Epithelial cell of proximal tubule (primary cell): ENCODE measurements at regions not wholly inside any gene's neighbourhood (a gene's known extent, or its start where the extent isn't known, plus 50 kb on each side); places are given as distances from the start of the nearest gene placed in this dataset.
"Not testable (repeated sequence)": the region's sequence is repeated elsewhere in the genome, so short reads cannot be mapped to it uniquely, and the experiment has no call there.

Experiments used
- DNase-seq: peaks from one replicate; pipeline ENCODE4 v3.0.0-alpha.2; 2011; ENCODE audit warnings: low read depth
- H3K4me3 ChIP-seq: 2 replicates; pipeline ENCODE4 v1.5.1; 2011; ENCODE audit warnings: low read depth, mild to moderate bottlenecking, low read length
- TF ChIP-seq, protein P1 (sequence below): conservative IDR thresholded peaks from 2 replicates; pipeline ENCODE4 v1.5.1; 2012; ENCODE audit warnings: low read depth, mild to moderate bottlenecking, low read length

DNA sequence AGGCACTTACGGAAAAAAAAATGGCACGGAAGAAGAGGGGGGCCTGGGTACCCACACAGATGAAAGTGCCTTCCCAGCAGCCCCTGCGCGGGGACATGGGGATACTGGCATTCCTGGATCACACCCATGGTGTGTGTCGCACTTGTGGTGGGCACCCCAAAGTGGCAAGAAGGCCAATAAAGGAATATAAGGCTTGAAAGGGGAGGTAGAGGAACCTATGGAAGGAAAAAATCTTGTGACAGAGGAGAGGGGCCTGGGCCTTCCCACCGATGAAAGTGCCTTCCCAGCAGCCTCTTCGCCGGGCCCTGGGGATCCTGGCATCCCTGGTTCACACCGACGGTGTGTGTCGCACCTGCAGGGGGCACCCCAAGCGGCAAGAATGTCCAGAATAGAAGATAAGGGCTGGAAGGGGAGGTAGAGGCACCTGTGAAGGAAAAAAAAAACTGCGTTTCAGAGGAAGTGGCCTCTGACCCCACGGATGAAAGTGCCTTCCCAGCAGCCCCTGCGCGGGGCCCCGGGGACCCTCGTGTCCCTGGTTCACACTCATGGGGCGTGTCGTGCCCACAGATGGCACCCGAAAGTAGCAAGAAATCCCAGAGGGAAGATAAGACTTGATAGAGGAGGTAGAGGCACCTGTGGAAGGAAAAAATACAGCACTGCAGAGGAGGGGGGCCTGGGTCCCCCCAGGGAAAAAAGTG is 284.0 kb downstream of the ALG10 start:
- TF ChIP-seq, protein P1, sequence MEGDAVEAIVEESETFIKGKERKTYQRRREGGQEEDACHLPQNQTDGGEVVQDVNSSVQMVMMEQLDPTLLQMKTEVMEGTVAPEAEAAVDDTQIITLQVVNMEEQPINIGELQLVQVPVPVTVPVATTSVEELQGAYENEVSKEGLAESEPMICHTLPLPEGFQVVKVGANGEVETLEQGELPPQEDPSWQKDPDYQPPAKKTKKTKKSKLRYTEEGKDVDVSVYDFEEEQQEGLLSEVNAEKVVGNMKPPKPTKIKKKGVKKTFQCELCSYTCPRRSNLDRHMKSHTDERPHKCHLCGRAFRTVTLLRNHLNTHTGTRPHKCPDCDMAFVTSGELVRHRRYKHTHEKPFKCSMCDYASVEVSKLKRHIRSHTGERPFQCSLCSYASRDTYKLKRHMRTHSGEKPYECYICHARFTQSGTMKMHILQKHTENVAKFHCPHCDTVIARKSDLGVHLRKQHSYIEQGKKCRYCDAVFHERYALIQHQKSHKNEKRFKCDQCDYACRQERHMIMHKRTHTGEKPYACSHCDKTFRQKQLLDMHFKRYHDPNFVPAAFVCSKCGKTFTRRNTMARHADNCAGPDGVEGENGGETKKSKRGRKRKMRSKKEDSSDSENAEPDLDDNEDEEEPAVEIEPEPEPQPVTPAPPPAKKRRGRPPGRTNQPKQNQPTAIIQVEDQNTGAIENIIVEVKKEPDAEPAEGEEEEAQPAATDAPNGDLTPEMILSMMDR, result no peak
- no peak overlapping the region for H3K4me3 ChIP-seq
- DNase-seq, result no peak

GRCh38 chr12:34309806-34310804 is 287.8 kb downstream of the ALG10 start:
- H3K4me3 ChIP-seq, DNase-seq: not testable (repeated sequence)

DNA sequence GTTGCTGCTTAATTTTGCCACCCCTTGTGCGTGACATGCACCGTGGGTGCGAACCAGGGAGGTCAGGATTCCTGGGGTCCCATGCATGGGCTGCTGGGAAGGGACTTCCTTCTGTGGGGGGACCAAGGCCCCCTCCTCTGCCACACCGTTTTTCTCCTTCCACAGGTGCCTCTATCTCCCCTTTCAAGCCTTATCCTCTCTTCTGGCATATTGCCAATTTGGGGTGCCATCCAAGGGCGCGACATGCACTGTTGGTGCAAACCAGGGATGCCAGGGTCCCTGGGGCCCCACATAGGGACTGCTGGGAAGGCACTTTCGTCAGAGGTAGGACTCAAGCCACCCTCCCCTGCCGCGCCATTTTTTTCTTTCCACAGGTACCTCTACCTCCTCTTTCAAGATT is 289.0 kb downstream of the ALG10 start:
- TF ChIP-seq, protein P1, result no peak
- H3K4me3 ChIP-seq, result no peak overlapping the region
- no peak for DNase-seq

- no peak overlapping the region for H3K4me3 ChIP-seq
- DNase-seq, result no peak
- TF ChIP-seq, protein P1, result no peak
Observed at GRCh38 chr12:34327671-34328070, 305.4 kb downstream of the ALG10 start.

GRCh38 chr12:34333337-34333736 is 311.0 kb downstream of the ALG10 start:
- TF ChIP-seq, protein P1, result no peak
- no peak for DNase-seq
- H3K4me3 ChIP-seq, result no peak overlapping the region

DNA sequence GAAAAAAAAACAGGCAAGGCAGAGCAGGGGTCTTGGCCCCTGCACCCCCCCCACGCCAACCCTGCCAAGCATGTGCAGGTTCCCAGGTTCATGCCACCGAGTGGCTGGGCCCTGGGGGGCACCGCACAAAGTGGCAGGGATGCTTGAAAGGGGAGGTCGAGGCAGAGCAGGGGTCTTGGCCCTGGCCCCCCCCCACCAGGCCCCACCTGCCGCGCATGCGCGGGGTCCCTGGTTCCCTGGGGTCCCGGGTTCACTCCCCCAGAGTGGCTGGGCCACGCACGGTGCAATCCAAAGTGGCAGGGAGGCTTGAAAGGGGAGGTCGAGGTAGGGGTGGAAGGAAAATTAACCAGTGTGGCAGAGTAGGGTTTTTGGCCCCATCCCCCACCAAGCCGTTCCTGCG is 312.2 kb downstream of the ALG10 start:
- TF ChIP-seq, protein P1, result no peak
- DNase-seq, result no peak
- no peak overlapping the region for H3K4me3 ChIP-seq

DNA sequence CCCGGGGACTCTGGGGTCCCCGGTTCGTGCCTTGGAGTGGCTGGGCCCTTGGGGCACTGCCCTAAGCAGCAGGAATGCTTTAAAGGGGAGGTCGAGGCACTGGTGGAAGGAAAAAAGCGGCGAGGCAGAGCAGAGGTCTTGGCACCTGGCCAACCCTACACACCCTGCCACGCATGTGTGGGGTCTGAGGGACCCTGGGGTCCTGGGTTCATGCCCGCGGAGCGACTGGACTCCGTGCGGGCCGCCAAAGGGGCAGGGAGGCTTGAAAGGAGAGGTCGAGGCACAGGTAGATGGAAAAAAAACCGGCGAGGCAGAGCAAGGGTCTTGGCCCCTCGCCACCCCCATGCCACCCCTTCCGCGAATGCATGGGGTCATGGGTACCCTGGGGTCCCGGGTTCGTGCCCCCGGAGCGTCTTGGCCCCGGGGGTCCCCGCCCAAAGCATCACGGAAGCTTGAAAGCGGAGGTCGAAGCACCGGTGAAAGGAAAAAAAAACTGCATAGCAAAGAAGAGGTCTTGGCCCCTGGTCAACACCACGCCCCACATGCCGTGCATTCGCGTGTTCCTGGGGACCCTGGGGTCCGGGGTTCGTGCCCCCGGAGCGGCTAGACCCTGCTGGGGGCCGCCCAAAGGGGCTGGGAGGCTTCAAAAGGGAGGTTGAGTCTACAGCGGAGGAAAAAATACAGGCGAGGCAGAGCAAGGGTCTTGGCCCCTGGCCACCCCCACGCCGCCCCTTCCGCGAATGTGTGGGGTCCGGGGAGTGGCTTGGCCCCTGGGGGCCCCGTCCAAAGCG is 312.9 kb downstream of the ALG10 start:
- no peak overlapping the region for H3K4me3 ChIP-seq
- no peak for DNase-seq
- TF ChIP-seq, protein P1, result no peak
